ENCODE measurements at regions not wholly inside any gene's neighbourhood (a gene's known extent, or its start where the extent isn't known, plus 50 kb on each side); places are given as distances from the start of the nearest gene placed in this dataset.

GRCh38 chr1:30406996-30407864 lies 316.2 kb downstream of the MATN1 start:
- Mint-ChIP-seq H3K4me3 (no peak overlapping the region), H3K27me3 (ENCODE audit: insufficient read depth) (peaks cover 31% of the 10 kb centered on the region)
- DNase-seq: no peak

GRCh38 chr1:30405631-30406212 lies 317.7 kb downstream of the MATN1 start:
- no peaks in the 10 kb centered on the region for H3K9me3 Mint-ChIP-seq
- H3K27me3 Mint-ChIP-seq (ENCODE audit: insufficient read depth): peaks cover 36% of the 10 kb centered on the region
- no peak for DNase-seq
- H3K36me3 Mint-ChIP-seq (ENCODE audit: low read depth): no peaks in the 10 kb centered on the region
- no peak overlapping the region for H3K4me3 Mint-ChIP-seq
- no peak overlapping the region for H3K27ac Mint-ChIP-seq
- peaks cover 17% of the 10 kb centered on the region for H3K4me1 Mint-ChIP-seq (ENCODE audit: low read depth)
- TF ChIP-seq, protein P1, sequence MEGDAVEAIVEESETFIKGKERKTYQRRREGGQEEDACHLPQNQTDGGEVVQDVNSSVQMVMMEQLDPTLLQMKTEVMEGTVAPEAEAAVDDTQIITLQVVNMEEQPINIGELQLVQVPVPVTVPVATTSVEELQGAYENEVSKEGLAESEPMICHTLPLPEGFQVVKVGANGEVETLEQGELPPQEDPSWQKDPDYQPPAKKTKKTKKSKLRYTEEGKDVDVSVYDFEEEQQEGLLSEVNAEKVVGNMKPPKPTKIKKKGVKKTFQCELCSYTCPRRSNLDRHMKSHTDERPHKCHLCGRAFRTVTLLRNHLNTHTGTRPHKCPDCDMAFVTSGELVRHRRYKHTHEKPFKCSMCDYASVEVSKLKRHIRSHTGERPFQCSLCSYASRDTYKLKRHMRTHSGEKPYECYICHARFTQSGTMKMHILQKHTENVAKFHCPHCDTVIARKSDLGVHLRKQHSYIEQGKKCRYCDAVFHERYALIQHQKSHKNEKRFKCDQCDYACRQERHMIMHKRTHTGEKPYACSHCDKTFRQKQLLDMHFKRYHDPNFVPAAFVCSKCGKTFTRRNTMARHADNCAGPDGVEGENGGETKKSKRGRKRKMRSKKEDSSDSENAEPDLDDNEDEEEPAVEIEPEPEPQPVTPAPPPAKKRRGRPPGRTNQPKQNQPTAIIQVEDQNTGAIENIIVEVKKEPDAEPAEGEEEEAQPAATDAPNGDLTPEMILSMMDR (IDR thresholded peaks at IDR 0.05): no peak

More at GRCh38 chr1:30406996-30407864, 316.2 kb downstream of the MATN1 start:
- Mint-ChIP-seq H3K27ac (no peak overlapping the region), H3K9me3 (no peaks in the 10 kb centered on the region), H3K36me3 (ENCODE audit: low read depth) (no peaks in the 10 kb centered on the region), H3K4me1 (ENCODE audit: low read depth) (peaks cover 17% of the 10 kb centered on the region)
- TF ChIP-seq, protein P1 (IDR thresholded peaks at IDR 0.05): no peak

- Mint-ChIP-seq H3K9me3 (no peaks in the 10 kb centered on the region), H3K27ac (no peak overlapping the region), H3K4me1 (ENCODE audit: low read depth) (peaks cover 17% of the 10 kb centered on the region), H3K36me3 (ENCODE audit: low read depth) (no peaks in the 10 kb centered on the region), H3K4me3 (no peak overlapping the region), H3K27me3 (ENCODE audit: insufficient read depth) (peaks cover 39% of the 10 kb centered on the region)
- TF ChIP-seq, protein P1 (IDR thresholded peaks at IDR 0.05): no peak
- no peak for DNase-seq
These were observed 318.3 kb downstream of the MATN1 start for GRCh38 chr1:30405081-30405480.

GRCh38 chr1:30404341-30404740 lies 319.0 kb downstream of the MATN1 start:
- H3K36me3 Mint-ChIP-seq (ENCODE audit: low read depth): no peaks in the 10 kb centered on the region
- H3K27ac Mint-ChIP-seq: no peak overlapping the region
- TF ChIP-seq, protein P1 (IDR thresholded peaks at IDR 0.05): no peak
- H3K27me3 Mint-ChIP-seq (ENCODE audit: insufficient read depth): peaks cover 46% of the 10 kb centered on the region
- H3K9me3 Mint-ChIP-seq: no peaks in the 10 kb centered on the region
- DNase-seq: no peak
- peaks cover 13% of the 10 kb centered on the region for H3K4me1 Mint-ChIP-seq (ENCODE audit: low read depth)
- H3K4me3 Mint-ChIP-seq: no peak overlapping the region

DNA sequence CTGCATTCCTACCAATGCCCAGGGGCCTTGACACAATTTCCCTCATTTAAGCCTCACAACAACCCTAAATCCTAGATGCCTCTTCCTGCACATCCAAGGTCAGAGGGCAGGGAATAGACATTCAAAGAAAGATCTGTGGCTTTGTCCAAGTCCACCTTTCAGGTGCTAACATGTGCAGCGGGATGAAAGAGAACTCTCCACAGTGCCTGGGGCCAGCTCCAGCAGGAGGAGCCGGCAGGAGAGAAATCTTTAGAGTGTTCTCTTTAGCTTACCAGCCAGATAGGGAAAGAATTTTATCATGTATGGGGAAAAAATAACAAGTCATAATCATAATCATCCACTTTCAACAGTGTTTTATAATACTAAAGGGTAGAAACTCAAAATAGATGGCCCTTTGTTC lies 319.7 kb downstream of the MATN1 start:
- Mint-ChIP-seq H3K27ac (no peak overlapping the region), H3K36me3 (ENCODE audit: low read depth) (no peaks in the 10 kb centered on the region), H3K4me3 (no peak overlapping the region), H3K27me3 (ENCODE audit: insufficient read depth) (peaks cover 48% of the 10 kb centered on the region), H3K4me1 (ENCODE audit: low read depth) (peaks cover 11% of the 10 kb centered on the region), H3K9me3 (no peaks in the 10 kb centered on the region)
- no peak for DNase-seq
- TF ChIP-seq, protein P1 (IDR thresholded peaks at IDR 0.05): no peak

All from HFFc6 (cell line).